Fibroblast of villous mesenchyme (primary cell): ENCODE measurements at regions not wholly inside any gene's neighbourhood (a gene's known extent, or its start where the extent isn't known, plus 50 kb on each side); places are given as distances from the start of the nearest gene placed in this dataset.

ENCODE experiments used
- DNase-seq: peaks from one replicate; pipeline ENCODE4 v3.0.0-alpha.2; 2010; ENCODE audit warnings: low read depth
- H3K4me3 ChIP-seq: 2 replicates; pipeline ENCODE4 v1.5.1; 2011; ENCODE audit warnings: low read depth, mild to moderate bottlenecking, low read length
- CTCF ChIP-seq: IDR thresholded peaks from 2 replicates; pipeline ENCODE4 v1.5.1; 2012; ENCODE audit warnings: low read depth, mild to moderate bottlenecking, low read length; ENCODE audit not compliant: insufficient read depth

- no peak overlapping the region for H3K4me3 ChIP-seq
- no peak for DNase-seq
- no peak for TF ChIP-seq CTCF
These were observed 710.0 kb upstream of the ARGLU1 start for GRCh38 chr13:107277911-107278310.

- DNase-seq = no peak
- H3K4me3 ChIP-seq = no peak overlapping the region
These were observed 709.0 kb upstream of the ARGLU1 start for GRCh38 chr13:107276936-107277335.

GRCh38 chr13:107275945-107276614 is 708.1 kb upstream of the ARGLU1 start:
- TF ChIP-seq CTCF = no peak
- peak; percentile 35 for DNase-seq

More at GRCh38 chr13:107276936-107277335, 709.0 kb upstream of the ARGLU1 start:
- TF ChIP-seq CTCF = no peak

GRCh38 chr13:107275312-107275711 is 707.4 kb upstream of the ARGLU1 start:
- no peak for DNase-seq
- no peak for TF ChIP-seq CTCF
- H3K4me3 ChIP-seq = no peak overlapping the region

More at GRCh38 chr13:107275945-107276614, 708.1 kb upstream of the ARGLU1 start:
- no peak overlapping the region for H3K4me3 ChIP-seq

GRCh38 chr13:107271227-107271626 is 703.3 kb upstream of the ARGLU1 start:
- peak; percentile 43 for DNase-seq
- no peak for TF ChIP-seq CTCF
- H3K4me3 ChIP-seq = no peak overlapping the region

- no peak for TF ChIP-seq CTCF
- no peak overlapping the region for H3K4me3 ChIP-seq
- peak; percentile 23 for DNase-seq
These were observed 698.7 kb upstream of the ARGLU1 start for GRCh38 chr13:107266657-107267056.
